ENCODE measurements at regions not wholly inside any gene's neighbourhood (a gene's known extent, or its start where the extent isn't known, plus 50 kb on each side); places are given as distances from the start of the nearest gene placed in this dataset.

GRCh38 chrX:144791298-144791697 lies 456.0 kb upstream of the SPANXN1 start:
- intact Hi-C loops (cut with micrococcal nuclease; ENCODE audit: unreplicated experiment) (no loop called here), in situ Hi-C loops (cut with HindIII; ENCODE audit: extremely low pct_ligation_motif_present, low pct_unique_long_range_greater_than_20kb) (no loop called here)
- H3K27ac ChIP-seq (ENCODE audit: extremely low read length, insufficient read depth, low read length): no peak overlapping the region
- H3K9me3 ChIP-seq (ENCODE audit: low read length): peaks cover 57% of the 10 kb centered on the region
- no TSS peak for BruUV-seq (replicated peaks)
- no peaks in the 10 kb centered on the region for H3K79me2 ChIP-seq (ENCODE audit: insufficient read depth, low read length)
- no peaks in the 10 kb centered on the region for H3K36me3 ChIP-seq (replicated peaks in 1 of 2; ENCODE audit: control insufficient read depth in 1 of 2, insufficient read depth in 2 of 2, low read length in 2 of 2)
- no peak for DNase-seq (ENCODE audit: low spot score)
- H3K9ac ChIP-seq (ENCODE audit: insufficient read depth, low read depth, low read length): no peak overlapping the region
- H3K4me2 ChIP-seq (ENCODE audit: low read depth, low read length): no peak overlapping the region
- WGBS (ENCODE audit: low lambda C conversion rate): 17% methylated on average over 5 of the region's 5 CpGs
- ChIA-PET POLR2A (no interaction called here), CTCF (ENCODE audit: low intra/inter-chr PET ratio, low total read pairs) (no interaction called here)
- no peaks in the 10 kb centered on the region for H3K27me3 ChIP-seq (ENCODE audit: control insufficient read depth in 1 of 2, insufficient read depth in 2 of 2, low read length in 2 of 2)
- H4K20me1 ChIP-seq (ENCODE audit: insufficient read depth, low read length): no peaks in the 10 kb centered on the region
- H2AFZ ChIP-seq (ENCODE audit: low read length): no peak overlapping the region
- H3K4me3 ChIP-seq (replicated peaks in 1 of 3; ENCODE audit: insufficient read depth in 1 of 3, low read depth in 2 of 3, low read length in 3 of 3): no peak overlapping the region
- ATAC-seq: no peak
- no peak for FAIRE-seq
- H3K4me1 ChIP-seq (ENCODE audit: insufficient read depth, low read length): no peaks in the 10 kb centered on the region
- TF ChIP-seq HCFC1 (IDR thresholded peaks at IDR 0.05; ENCODE audit: low read depth, low read length) (no peak), ATAD3A (CRISPR knock-in tag; IDR thresholded peaks at IDR 0.05) (no peak), ZNF615 (CRISPR knock-in tag; IDR thresholded peaks at IDR 0.05; ENCODE audit: borderline replicate concordance) (no peak), HNF1A (IDR thresholded peaks at IDR 0.05; ENCODE audit: low read depth) (no peak), HNF1A (CRISPR knock-in tag; IDR thresholded peaks at IDR 0.05; ENCODE audit: borderline replicate concordance) (no peak), ZNF512 (CRISPR knock-in tag; IDR thresholded peaks at IDR 0.05) (no peak), CBX2 (IDR thresholded peaks at IDR 0.05; ENCODE audit: low read depth, low read length) (no peak), CBX2 (CRISPR knock-in tag; IDR thresholded peaks at IDR 0.05; ENCODE audit: low read depth) (no peak), BCLAF1 (IDR thresholded peaks at IDR 0.05) (no peak), ISL2 (CRISPR knock-in tag; IDR thresholded peaks at IDR 0.05) (no peak), ZNF597 (CRISPR knock-in tag; IDR thresholded peaks at IDR 0.05) (no peak), RFXAP (CRISPR knock-in tag; IDR thresholded peaks at IDR 0.05; ENCODE audit: borderline replicate concordance) (no peak), GLMP (CRISPR knock-in tag; IDR thresholded peaks at IDR 0.05; ENCODE audit: borderline replicate concordance) (no peak), FLYWCH1 (CRISPR knock-in tag; IDR thresholded peaks at IDR 0.05) (no peak), ZNF577 (CRISPR knock-in tag; IDR thresholded peaks at IDR 0.05; ENCODE audit: borderline replicate concordance, low read depth) (no peak)

All from HepG2 (cell line).